ENCODE measurements at regions not wholly inside any gene's neighbourhood (a gene's known extent, or its start where the extent isn't known, plus 50 kb on each side); places are given as distances from the start of the nearest gene placed in this dataset.

- WGBS (ENCODE audit: insufficient coverage), result 89% methylated on average over 3 of the region's 4 CpGs
- H3K4me3 Mint-ChIP-seq, result no peak overlapping the region
Observed at GRCh38 chr12:86526060-86526595, 269.9 kb upstream of the MGAT4C start.

GRCh38 chr12:86523844-86524243, 267.7 kb upstream of the MGAT4C start:
- Histone ChIP-seq H3K4me2 (replicated peaks; ENCODE audit: extremely low read depth, low read length, poor library complexity, severe bottlenecking) (no peak overlapping the region), H4K20me1 (ENCODE audit: insufficient read depth, low read length) (no peaks in the 10 kb centered on the region), H3K27ac (ENCODE audit: low read depth in 1 of 2, low read length in 2 of 2) (no peak overlapping the region), H3K9ac (ENCODE audit: insufficient read depth, low read length, poor library complexity, severe bottlenecking) (no peak overlapping the region), H3K79me2 (ENCODE audit: insufficient read depth, low read length) (no peaks in the 10 kb centered on the region), H3K27me3 (ENCODE audit: control insufficient read depth in 2 of 2, insufficient read depth in 2 of 2, low read length in 2 of 2) (no peaks in the 10 kb centered on the region), H3K4me1 (ENCODE audit: control insufficient read depth in 1 of 2, insufficient read depth in 2 of 2, low read length in 2 of 2) (no peaks in the 10 kb centered on the region), H3K4me3 (replicated peaks in 1 of 3; ENCODE audit: low read depth in 2 of 3, low read length in 3 of 3) (no peak overlapping the region), H3K36me3 (replicated peaks in 1 of 2; ENCODE audit: control insufficient read depth in 1 of 2, insufficient read depth in 2 of 2, low read length in 2 of 2) (no peaks in the 10 kb centered on the region), H2AFZ (ENCODE audit: insufficient read depth, low read depth, low read length, poor library complexity, severe bottlenecking) (no peak overlapping the region), H3K9me3 (replicated peaks in 1 of 2; ENCODE audit: control insufficient read depth in 1 of 2, insufficient read depth in 1 of 2, low read length in 2 of 2) (peaks cover 18 to 24% of the 10 kb centered on the region in 2 donors)
- DNase-seq, result no peak
- no peak for TF ChIP-seq CTCF (IDR thresholded peaks at IDR 0.05)
- Mint-ChIP-seq H3K27me3 (ENCODE audit: low read depth in 3 of 3) (no peaks in the 10 kb centered on the region), H3K4me1 (no peaks in the 10 kb centered on the region), H3K4me3 (no peak overlapping the region), H3K36me3 (no peaks in the 10 kb centered on the region), H3K9me3 (peaks cover 6 to 15% (median 11%) of the 10 kb centered on the region in 7 donors), H3K27ac (no peak overlapping the region)
- intact Hi-C loops (cut with micrococcal nuclease), result no loop called here
- WGBS (ENCODE audit: insufficient coverage), result no CpG with 5 or more reads among the region's 3 CpGs

More at GRCh38 chr12:86526060-86526595, 269.9 kb upstream of the MGAT4C start:
- no peak for TF ChIP-seq CTCF (IDR thresholded peaks at IDR 0.05)
- no peaks in the 10 kb centered on the region for H3K4me1 Mint-ChIP-seq
- Histone ChIP-seq H3K4me2 (replicated peaks; ENCODE audit: extremely low read depth, low read length, poor library complexity, severe bottlenecking) (no peak overlapping the region), H3K9ac (ENCODE audit: insufficient read depth, low read length, poor library complexity, severe bottlenecking) (no peak overlapping the region), H2AFZ (ENCODE audit: insufficient read depth, low read depth, low read length, poor library complexity, severe bottlenecking) (no peak overlapping the region), H3K4me1 (ENCODE audit: control insufficient read depth in 1 of 2, insufficient read depth in 2 of 2, low read length in 2 of 2) (no peaks in the 10 kb centered on the region), H3K79me2 (ENCODE audit: insufficient read depth, low read length) (no peaks in the 10 kb centered on the region), H3K36me3 (replicated peaks in 1 of 2; ENCODE audit: control insufficient read depth in 1 of 2, insufficient read depth in 2 of 2, low read length in 2 of 2) (no peaks in the 10 kb centered on the region), H3K27ac (ENCODE audit: low read depth in 1 of 2, low read length in 2 of 2) (no peak overlapping the region), H3K4me3 (replicated peaks in 1 of 3; ENCODE audit: low read depth in 2 of 3, low read length in 3 of 3) (no peak overlapping the region), H3K9me3 (replicated peaks in 1 of 2; ENCODE audit: control insufficient read depth in 1 of 2, insufficient read depth in 1 of 2, low read length in 2 of 2) (peaks cover 18 to 24% of the 10 kb centered on the region in 2 donors), H4K20me1 (ENCODE audit: insufficient read depth, low read length) (no peaks in the 10 kb centered on the region), H3K27me3 (ENCODE audit: control insufficient read depth in 2 of 2, insufficient read depth in 2 of 2, low read length in 2 of 2) (no peaks in the 10 kb centered on the region)
- peaks cover 6 to 15% (median 11%) of the 10 kb centered on the region in 7 donors for H3K9me3 Mint-ChIP-seq
- H3K27me3 Mint-ChIP-seq (ENCODE audit: low read depth in 3 of 3), result no peaks in the 10 kb centered on the region
- no peak overlapping the region for H3K27ac Mint-ChIP-seq
- no peaks in the 10 kb centered on the region for H3K36me3 Mint-ChIP-seq
- no peak for DNase-seq
- intact Hi-C loops (cut with micrococcal nuclease), result no loop called here

Measured in CD14-positive monocyte (primary cell).